ENCODE measurements at regions not wholly inside any gene's neighbourhood (a gene's known extent, or its start where the extent isn't known, plus 50 kb on each side); places are given as distances from the start of the nearest gene placed in this dataset.
A peak's percentile ranks its signal among the peaks of the same experiment; 100 is the strongest.

- TF ChIP-seq, protein P1, sequence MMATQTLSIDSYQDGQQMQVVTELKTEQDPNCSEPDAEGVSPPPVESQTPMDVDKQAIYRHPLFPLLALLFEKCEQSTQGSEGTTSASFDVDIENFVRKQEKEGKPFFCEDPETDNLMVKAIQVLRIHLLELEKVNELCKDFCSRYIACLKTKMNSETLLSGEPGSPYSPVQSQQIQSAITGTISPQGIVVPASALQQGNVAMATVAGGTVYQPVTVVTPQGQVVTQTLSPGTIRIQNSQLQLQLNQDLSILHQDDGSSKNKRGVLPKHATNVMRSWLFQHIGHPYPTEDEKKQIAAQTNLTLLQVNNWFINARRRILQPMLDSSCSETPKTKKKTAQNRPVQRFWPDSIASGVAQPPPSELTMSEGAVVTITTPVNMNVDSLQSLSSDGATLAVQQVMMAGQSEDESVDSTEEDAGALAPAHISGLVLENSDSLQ (IDR thresholded peaks at IDR 0.05) = peak; percentile 33; the same call in 1 of the 2 replicates
- TF ChIP-seq MEF2B (IDR thresholded peaks at IDR 0.05; ENCODE audit: partially characterized antibody, poor library complexity, severe bottlenecking) (peak; percentile 43), HDGF (IDR thresholded peaks at IDR 0.05) (no peak), IKZF1 (conservative IDR thresholded peaks at IDR 0.05) (peak; percentile 80), ESRRA (IDR thresholded peaks at IDR 0.05; ENCODE audit: low read length) (no peak), BMI1 (IDR thresholded peaks at IDR 0.05; ENCODE audit: borderline replicate concordance) (no peak), HDAC2 (IDR thresholded peaks at IDR 0.05) (no peak), MXI1 (IDR thresholded peaks at IDR 0.05; ENCODE audit: low read depth, low read length) (no peak), IRF5 (IDR thresholded peaks at IDR 0.05; ENCODE audit: borderline replicate concordance) (peak; percentile 70; the same call in 1 of the 2 replicates), SMAD1 (IDR thresholded peaks at IDR 0.05; ENCODE audit: low read depth, partially characterized antibody) (no peak), NKRF (conservative IDR thresholded peaks at IDR 0.05) (no peak), PAX5 (IDR thresholded peaks at IDR 0.05; ENCODE audit: borderline replicate concordance, low read depth, low read length) (peak; percentile 80; the same call in 1 of the 2 replicates), BCL11A (IDR thresholded peaks at IDR 0.05; ENCODE audit: low read depth, low read length) (0 out of 2 replicates have a peak, but pooled peaks have one; percentile 47), CBFB (IDR thresholded peaks at IDR 0.05; ENCODE audit: low read depth) (0 out of 2 replicates have a peak, but pooled peaks have one; percentile 17), RCOR1 (conservative IDR thresholded peaks at IDR 0.05; ENCODE audit: low read depth, low read length) (no peak), RELB (IDR thresholded peaks at IDR 0.05; ENCODE audit: low read depth) (peak; percentile 73), JUNB (IDR thresholded peaks at IDR 0.05) (peak; percentile 40; the same call in 1 of the 2 replicates), SPI1 (IDR thresholded peaks at IDR 0.05; ENCODE audit: borderline replicate concordance, insufficient read depth, low read depth, low read length) (peak; percentile 55; the same call in 1 of the 2 replicates), RELA (IDR thresholded peaks at IDR 0.05; ENCODE audit: borderline replicate concordance, partially characterized antibody) (no peak), DPF2 (IDR thresholded peaks at IDR 0.05) (peak; percentile 71), EED (IDR thresholded peaks at IDR 0.05; ENCODE audit: low read depth) (no peak), IKZF2 (IDR thresholded peaks at IDR 0.05) (peak; percentile 84), SREBF2 (IDR thresholded peaks at IDR 0.05; ENCODE audit: low read length) (no peak), FOXK2 (IDR thresholded peaks at IDR 0.05) (no peak), CHD2 (IDR thresholded peaks at IDR 0.05; ENCODE audit: borderline replicate concordance, low read depth, low read length) (peak; percentile 93), BRCA1 (IDR thresholded peaks at IDR 0.05; ENCODE audit: low read depth, low read length) (peak; percentile 74)
- TF ChIP-seq, protein P2, sequence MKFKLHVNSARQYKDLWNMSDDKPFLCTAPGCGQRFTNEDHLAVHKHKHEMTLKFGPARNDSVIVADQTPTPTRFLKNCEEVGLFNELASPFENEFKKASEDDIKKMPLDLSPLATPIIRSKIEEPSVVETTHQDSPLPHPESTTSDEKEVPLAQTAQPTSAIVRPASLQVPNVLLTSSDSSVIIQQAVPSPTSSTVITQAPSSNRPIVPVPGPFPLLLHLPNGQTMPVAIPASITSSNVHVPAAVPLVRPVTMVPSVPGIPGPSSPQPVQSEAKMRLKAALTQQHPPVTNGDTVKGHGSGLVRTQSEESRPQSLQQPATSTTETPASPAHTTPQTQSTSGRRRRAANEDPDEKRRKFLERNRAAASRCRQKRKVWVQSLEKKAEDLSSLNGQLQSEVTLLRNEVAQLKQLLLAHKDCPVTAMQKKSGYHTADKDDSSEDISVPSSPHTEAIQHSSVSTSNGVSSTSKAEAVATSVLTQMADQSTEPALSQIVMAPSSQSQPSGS (IDR thresholded peaks at IDR 0.05; ENCODE audit: low read length) = 0 out of 2 replicates have a peak, but pooled peaks have one; percentile 39
Observed at GRCh38 chr3:107861904-107862303, 228.9 kb downstream of the CD47 start (continued).

All from GM12878 (cell line).